Panc1 (cell line): ENCODE measurements at regions not wholly inside any gene's neighbourhood (a gene's known extent, or its start where the extent isn't known, plus 50 kb on each side); places are given as distances from the start of the nearest gene placed in this dataset.

Source experiments
- ATAC-seq: fragments of 200-7000 bp; cut with Tn5 transposase; 2 replicates; pipeline ENCODE4 v1.9.1; 2020; ENCODE audit warnings: mild to moderate bottlenecking, moderate library complexity
- BruUV-seq: library from RNA; stranded (reverse); fragments of 400-500 nt; replicated peaks from 2 replicates; lab custom pipeline; 2021; lab: Mats Ljungman, UMichigan
- CTCF ChIA-PET: fragments of 300-600 bp; sonication (Branson Sonifier 250); formaldehyde crosslinking; loops from one replicate; lab custom pipeline; 2022; ENCODE audit warnings: antibody characterized with exemption; lab: Charles Lee
- POLR2A ChIA-PET: fragments of 300-600 bp; sonication (Branson Sonifier 250); formaldehyde crosslinking; loops from one replicate; lab custom pipeline; 2022; ENCODE audit warnings: antibody characterized with exemption; lab: Charles Lee
- DNase-seq: peaks from one replicate; pipeline ENCODE4 v3.0.0-alpha.2; 2010; ENCODE audit warnings: low read depth, low spot score
- H3K27ac ChIP-seq: 2 replicates; pipeline ENCODE4 v1.5.1; 2011; ENCODE audit warnings: mild to moderate bottlenecking, low read length, inconsistent platforms
- H3K27me3 ChIP-seq: fragments of 200-500 bp; sonication (Bioruptor generic); 2 replicates; pipeline ENCODE4 v1.6.0; 2014; ENCODE audit warnings: low read length, inconsistent platforms; ENCODE audit not compliant: control insufficient read depth, insufficient read depth
- H3K36me3 ChIP-seq: fragments of 200-500 bp; sonication (Bioruptor generic); 2 replicates; pipeline ENCODE4 v1.5.1; 2014; ENCODE audit warnings: inconsistent platforms, mild to moderate bottlenecking, low read length, moderate library complexity; ENCODE audit not compliant: control insufficient read depth, insufficient read depth
- H3K4me1 ChIP-seq: 2 replicates; pipeline ENCODE4 v1.5.1; 2011; ENCODE audit warnings: inconsistent platforms, mild to moderate bottlenecking, low read length, moderate library complexity; ENCODE audit not compliant: control insufficient read depth, insufficient read depth
- H3K4me3 ChIP-seq, 2 experiments: 2 replicates each; pipeline ENCODE4 v1.5.1; 2011 to 2012; ENCODE audit warnings: low read depth in 2 of 2, low read length in 2 of 2, mild to moderate bottlenecking in 2 of 2, inconsistent platforms in 1 of 2, moderate library complexity in 1 of 2
- H3K9me3 ChIP-seq: fragments of 200-500 bp; sonication (Bioruptor generic); 2 replicates; pipeline ENCODE4 v1.5.1; 2014; ENCODE audit warnings: low read depth, mild to moderate bottlenecking, inconsistent platforms, low read length, moderate library complexity; ENCODE audit not compliant: control insufficient read depth, insufficient read depth
- CTCF ChIP-seq: fragments of 450-650 bp; IDR thresholded peaks from 2 replicates; pipeline ENCODE4 v1.5.1; 2017; ENCODE audit warnings: mild to moderate bottlenecking
- POLR2AphosphoS5 ChIP-seq: IDR thresholded peaks from 2 replicates; pipeline ENCODE4 v1.6.1; 2012; ENCODE audit warnings: mild to moderate bottlenecking, low read depth, low read length, moderate library complexity
- REST ChIP-seq, 2 experiments: IDR thresholded peaks; 2 replicates each; pipeline ENCODE4 v1.6.1; 2011 to 2012; ENCODE audit warnings: low read depth in 2 of 2, control low read depth in 1 of 2, low read length in 1 of 2, mild to moderate bottlenecking in 1 of 2, moderate library complexity in 1 of 2; ENCODE audit not compliant: insufficient read depth in 1 of 2
- SIN3A ChIP-seq: IDR thresholded peaks from 2 replicates; pipeline ENCODE4 v1.6.1; 2012; ENCODE audit warnings: low read depth, mild to moderate bottlenecking, low read length, moderate library complexity, borderline replicate concordance; ENCODE audit not compliant: insufficient read depth
- TCF7L2 ChIP-seq: IDR thresholded peaks from 2 replicates; pipeline ENCODE4 v1.6.1; 2011; ENCODE audit warnings: mild to moderate bottlenecking, low read depth, low read length, inconsistent platforms
- in situ Hi-C: cut with HindIII; loops from 2 replicates; pipeline ENCODE4 v1.10.0; 2016; ENCODE audit warnings: low sequenced_read_pairs, low pct_unique_long_range_greater_than_20kb
- intact Hi-C: fragments of 100-400 bp; cut with micrococcal nuclease; formaldehyde crosslinking; loops from one replicate; pipeline ENCODE4 v1.10.0; 2022; ENCODE audit not compliant: unreplicated experiment

- Histone ChIP-seq H3K27ac (no peak overlapping the region), H3K36me3 (no peaks in the 10 kb centered on the region), H3K27me3 (no peaks in the 10 kb centered on the region), H3K4me3 (no peak overlapping the region), H3K4me1 (no peaks in the 10 kb centered on the region), H3K9me3 (no peaks in the 10 kb centered on the region)
- ChIA-PET CTCF (no interaction called here), POLR2A (no interaction called here)
- no TSS peak for BruUV-seq
- DNase-seq, result no peak
- TF ChIP-seq REST (IDR thresholded peaks at IDR 0.05; ENCODE audit: insufficient read depth in 1 of 2, low read depth in 2 of 2, low read length in 1 of 2) (no peak), POLR2AphosphoS5 (no peak), TCF7L2 (no peak), SIN3A (no peak), CTCF (no peak)
- ATAC-seq, result no peak
- intact Hi-C loops (no loop called here), in situ Hi-C loops (no loop called here)
These were observed 1029.8 kb downstream of the SI start for GRCh38 chr3:164048451-164048850.

- DNase-seq (no peak), ATAC-seq (no peak)
- H3K27ac ChIP-seq, result no peak overlapping the region
- no peaks in the 10 kb centered on the region for H3K9me3 ChIP-seq
- no TSS peak for BruUV-seq
- in situ Hi-C loops (no loop called here), intact Hi-C loops (no loop called here)
- H3K4me3 ChIP-seq, result no peak overlapping the region
- POLR2A ChIA-PET, result no interaction called here
- H3K36me3 ChIP-seq, result no peaks in the 10 kb centered on the region
- CTCF ChIA-PET, result no interaction called here
- H3K27me3 ChIP-seq, result no peaks in the 10 kb centered on the region
- TF ChIP-seq TCF7L2, result no peak
- TF ChIP-seq POLR2AphosphoS5, result no peak
- no peak for TF ChIP-seq CTCF
- TF ChIP-seq SIN3A, result no peak
- TF ChIP-seq REST (IDR thresholded peaks at IDR 0.05; ENCODE audit: insufficient read depth in 1 of 2, low read depth in 2 of 2, low read length in 1 of 2), result no peak
- no peaks in the 10 kb centered on the region for H3K4me1 ChIP-seq
These were observed 1037.3 kb downstream of the SI start for GRCh38 chr3:164040991-164041390.
